Transverse colon (tissue), 4 donors: ENCODE measurements at regions not wholly inside any gene's neighbourhood (a gene's known extent, or its start where the extent isn't known, plus 50 kb on each side); places are given as distances from the start of the nearest gene placed in this dataset.
"Not testable (repeated sequence)": the region's sequence is repeated elsewhere in the genome, so short reads cannot be mapped to it uniquely, and the experiment has no call there.

Source experiments
- DNase-seq: peaks from one replicate; pipeline ENCODE4 v3.0.0-alpha.2; 2019
- H3K27ac ChIP-seq, 4 donors: fragments of 200-600 bp; sonication (generic); 2 replicates each; pipeline ENCODE4 v1.5.1; 2016 to 2018; ENCODE audit warnings: inconsistent platforms in 4 of 4
- H3K27me3 ChIP-seq: fragments of 200-600 bp; sonication (generic); 2 replicates; pipeline ENCODE4 v1.5.1; 2017; ENCODE audit warnings: inconsistent platforms
- H3K36me3 ChIP-seq, 4 donors: fragments of 200-600 bp; sonication (generic); 2 replicates each; pipeline ENCODE4 v1.5.1; 2017 to 2019; ENCODE audit warnings: inconsistent platforms in 4 of 4
- H3K4me1 ChIP-seq, 4 donors: fragments of 200-600 bp; sonication (generic); 2 replicates each; pipeline ENCODE4 v1.5.1; 2017 to 2020; ENCODE audit warnings: inconsistent platforms in 4 of 4
- H3K4me3 ChIP-seq, 4 donors: fragments of 200-600 bp; sonication (generic); 1 replicate in 1 of 4; 2 replicates in 3 of 4; pipeline versions ENCODE4 v1.5.1 to v1.6.1; 2017 to 2019; ENCODE audit warnings: inconsistent platforms in 4 of 4
- H3K9me3 ChIP-seq, 2 donors: fragments of 200-600 bp; sonication (generic); 2 replicates each; pipeline ENCODE4 v1.5.1; 2017 to 2019; ENCODE audit warnings: inconsistent platforms in 2 of 2
- EP300 ChIP-seq: sonication (generic); formaldehyde crosslinking; IDR thresholded peaks from one replicate; pipeline ENCODE4 v1.6.1; 2017; ENCODE audit warnings: antibody characterized with exemption, low read depth
- POLR2A ChIP-seq: fragments of 450-650 bp; IDR thresholded peaks from one replicate; pipeline ENCODE4 v1.6.1; 2016; ENCODE audit warnings: antibody characterized with exemption, mild to moderate bottlenecking, moderate library complexity
- POLR2AphosphoS5 ChIP-seq, 3 donors: sonication (generic); formaldehyde crosslinking; IDR thresholded peaks; one replicate each; pipeline ENCODE4 v1.6.1; 2016; ENCODE audit warnings: antibody characterized with exemption in 3 of 3
- WGBS, 2 donors: methylation state at CpG; one replicate each; pipeline ENCODE4 v1.1.5; 2018; ENCODE audit warnings: low coverage in 1 of 2; 5-methylcytosine and 5-hydroxymethylcytosine counted together
- in situ Hi-C, 4 donors: fragments of 200-750 bp; cut with MboI; loops; one replicate each; pipeline versions ENCODE4 v1.15.0 to v1.15.1; 2017; ENCODE audit warnings: low sequenced_read_pairs in 3 of 4, low pct_ligation_motif_present in 1 of 4, low pct_unique_long_range_greater_than_20kb in 1 of 4
- intact Hi-C: fragments of 100-400 bp; cut with DNase I; formaldehyde crosslinking; loops from one replicate; pipeline ENCODE4 v1.15.1; 2023; ENCODE audit warnings: low total_unique reads
- TF ChIP-seq, protein P1 (sequence below), 5 experiments: fragments of 200-600 bp in 3 of 5; fragments of 450-650 bp in 2 of 5; sonication (generic) in 3 of 5; IDR thresholded peaks; 1 replicate in 2 of 5; 2 replicates in 3 of 5; pipeline ENCODE4 v1.5.1; 2016 to 2017; ENCODE audit warnings: antibody characterized with exemption in 5 of 5, inconsistent platforms in 3 of 5, mild to moderate bottlenecking in 2 of 5, moderate library complexity in 1 of 5

GRCh38 chr6:94713446-94713845, 863.9 kb upstream of the MANEA start:
- in situ Hi-C loops (no loop called here), intact Hi-C loops (no loop called here)
- Histone ChIP-seq H3K9me3 (no peaks in the 10 kb centered on the region), H3K4me3 (no peak overlapping the region), H3K27ac (no peak overlapping the region), H3K36me3 (no peaks in the 10 kb centered on the region), H3K4me1 (no peaks in the 10 kb centered on the region), H3K27me3 (no peaks in the 10 kb centered on the region)
- no peak for DNase-seq
- 67 to 76% methylated on average over 1 of the region's 1 CpG for WGBS, 2 donors
- TF ChIP-seq EP300 (no peak), POLR2AphosphoS5 (IDR thresholded peaks at IDR 0.05) (no peak), POLR2A (no peak)
- TF ChIP-seq, protein P1, sequence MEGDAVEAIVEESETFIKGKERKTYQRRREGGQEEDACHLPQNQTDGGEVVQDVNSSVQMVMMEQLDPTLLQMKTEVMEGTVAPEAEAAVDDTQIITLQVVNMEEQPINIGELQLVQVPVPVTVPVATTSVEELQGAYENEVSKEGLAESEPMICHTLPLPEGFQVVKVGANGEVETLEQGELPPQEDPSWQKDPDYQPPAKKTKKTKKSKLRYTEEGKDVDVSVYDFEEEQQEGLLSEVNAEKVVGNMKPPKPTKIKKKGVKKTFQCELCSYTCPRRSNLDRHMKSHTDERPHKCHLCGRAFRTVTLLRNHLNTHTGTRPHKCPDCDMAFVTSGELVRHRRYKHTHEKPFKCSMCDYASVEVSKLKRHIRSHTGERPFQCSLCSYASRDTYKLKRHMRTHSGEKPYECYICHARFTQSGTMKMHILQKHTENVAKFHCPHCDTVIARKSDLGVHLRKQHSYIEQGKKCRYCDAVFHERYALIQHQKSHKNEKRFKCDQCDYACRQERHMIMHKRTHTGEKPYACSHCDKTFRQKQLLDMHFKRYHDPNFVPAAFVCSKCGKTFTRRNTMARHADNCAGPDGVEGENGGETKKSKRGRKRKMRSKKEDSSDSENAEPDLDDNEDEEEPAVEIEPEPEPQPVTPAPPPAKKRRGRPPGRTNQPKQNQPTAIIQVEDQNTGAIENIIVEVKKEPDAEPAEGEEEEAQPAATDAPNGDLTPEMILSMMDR (IDR thresholded peaks at IDR 0.05): no peak

DNA sequence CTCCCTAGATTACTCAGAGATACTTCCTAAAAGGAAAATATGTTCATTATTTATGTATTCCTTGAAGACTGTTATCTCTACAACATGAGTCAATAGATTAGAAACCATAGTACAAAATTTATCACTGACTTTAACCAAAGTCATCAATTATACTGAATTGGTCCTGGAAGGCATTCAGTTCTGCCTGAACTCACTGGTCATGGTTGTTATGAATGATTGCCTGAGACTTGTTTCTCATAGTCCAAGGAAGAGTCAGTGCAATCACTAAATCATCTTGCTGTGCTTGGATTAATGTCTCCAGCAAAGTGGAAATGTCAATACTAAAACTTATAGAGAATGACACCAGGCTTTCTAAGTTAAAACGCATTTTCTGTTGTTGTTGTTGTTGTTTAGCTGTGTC, 878.6 kb upstream of the MANEA start:
- no peaks in the 10 kb centered on the region for H3K36me3 ChIP-seq
- H3K4me3 ChIP-seq: no peak overlapping the region
- DNase-seq: no peak
- no peaks in the 10 kb centered on the region for H3K9me3 ChIP-seq
- WGBS, 2 donors: 64 to 100% methylated on average over 1 of the region's 1 CpG
- in situ Hi-C loops: no loop called here
- H3K4me1 ChIP-seq: no peaks in the 10 kb centered on the region
- intact Hi-C loops: no loop called here
- H3K27me3 ChIP-seq: no peaks in the 10 kb centered on the region
- TF ChIP-seq POLR2AphosphoS5 (IDR thresholded peaks at IDR 0.05): no peak
- no peak for TF ChIP-seq EP300
- TF ChIP-seq, protein P1 (IDR thresholded peaks at IDR 0.05): no peak
- H3K27ac ChIP-seq: no peak overlapping the region

GRCh38 chr6:94687255-94687654, 890.1 kb upstream of the MANEA start:
- H3K9me3 ChIP-seq, DNase-seq, intact Hi-C loops, H3K36me3 ChIP-seq, H3K4me1 ChIP-seq, H3K27ac ChIP-seq, H3K4me3 ChIP-seq, in situ Hi-C loops, H3K27me3 ChIP-seq: not testable (repeated sequence)
- WGBS, 2 donors: 89 to 90% methylated on average over 1 to 6 of the region's 6 CpGs

DNA sequence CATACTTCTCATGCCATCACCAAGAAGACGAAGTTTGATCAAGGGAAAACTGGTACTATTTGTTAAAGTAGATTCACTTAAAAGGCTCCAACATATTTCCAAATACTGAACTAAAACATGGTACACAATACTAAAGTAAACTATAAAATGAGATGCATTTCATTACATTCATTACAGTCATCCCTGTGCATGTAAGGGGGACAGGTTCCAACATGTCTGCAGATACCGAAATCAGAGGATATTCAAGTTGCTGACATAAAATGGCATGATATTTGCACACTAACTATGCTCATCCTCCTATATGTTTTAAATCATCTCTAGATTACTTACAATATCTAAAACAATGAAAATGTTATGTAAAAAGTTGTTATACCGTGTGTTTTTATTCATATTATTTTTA, 893.9 kb upstream of the MANEA start:
- Histone ChIP-seq H3K9me3 (no peaks in the 10 kb centered on the region), H3K36me3 (no peaks in the 10 kb centered on the region), H3K27ac (no peak overlapping the region), H3K4me1 (no peaks in the 10 kb centered on the region), H3K27me3 (no peaks in the 10 kb centered on the region), H3K4me3 (no peak overlapping the region)
- in situ Hi-C loops (no loop called here), intact Hi-C loops (no loop called here)
- DNase-seq: no peak
- WGBS, 2 donors: 74 to 77% methylated on average over 3 of the region's 3 CpGs
- no peak for TF ChIP-seq POLR2A
- TF ChIP-seq POLR2AphosphoS5 (IDR thresholded peaks at IDR 0.05): no peak
- TF ChIP-seq EP300: no peak
- TF ChIP-seq, protein P1 (IDR thresholded peaks at IDR 0.05): no peak

DNA sequence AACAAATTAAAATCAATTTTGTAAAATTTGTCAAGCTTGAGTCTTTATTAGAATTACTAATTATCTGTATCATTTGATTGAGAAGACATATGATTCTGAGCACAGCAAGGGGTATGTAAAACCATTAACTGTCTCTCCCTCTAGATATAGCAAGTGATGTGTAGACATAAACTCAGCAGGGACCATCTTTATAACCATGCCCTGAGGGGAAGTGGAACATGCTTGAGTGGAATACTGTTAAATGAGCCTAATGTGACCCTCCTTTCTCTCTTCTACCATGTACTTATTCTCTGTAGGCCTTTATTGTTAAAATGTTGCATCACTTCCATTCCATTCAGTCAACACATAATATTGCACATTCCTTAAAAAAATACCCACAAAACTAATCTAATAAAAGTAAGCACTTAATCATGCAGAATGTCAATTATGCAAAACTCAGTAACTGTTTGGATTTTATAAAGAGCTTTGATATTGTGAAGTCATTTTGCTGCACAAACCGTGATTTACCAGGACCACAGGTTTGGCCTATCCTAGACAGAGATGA, 896.6 kb upstream of the MANEA start:
- no peak for TF ChIP-seq EP300
- TF ChIP-seq POLR2A: no peak
- TF ChIP-seq, protein P1 (IDR thresholded peaks at IDR 0.05): no peak
- no peak for TF ChIP-seq POLR2AphosphoS5 (IDR thresholded peaks at IDR 0.05)
- no peaks in the 10 kb centered on the region for H3K27me3 ChIP-seq
- H3K4me1 ChIP-seq: no peaks in the 10 kb centered on the region
- in situ Hi-C loops (no loop called here), intact Hi-C loops (no loop called here)
- H3K27ac ChIP-seq: no peak overlapping the region
- no peak for DNase-seq
- 67 to 69% methylated on average over 1 of the region's 1 CpG for WGBS, 2 donors
- H3K36me3 ChIP-seq: no peaks in the 10 kb centered on the region
- no peaks in the 10 kb centered on the region for H3K9me3 ChIP-seq
- H3K4me3 ChIP-seq: no peak overlapping the region
